NCI-H774 (cell line): ENCODE measurements at regions not wholly inside any gene's neighbourhood (a gene's known extent, or its start where the extent isn't known, plus 50 kb on each side); places are given as distances from the start of the nearest gene placed in this dataset.

Source experiments
- DNase-seq: peaks from one replicate; lab custom pipeline; 2025; lab: John Stamatoyannopoulos, UW

DNA sequence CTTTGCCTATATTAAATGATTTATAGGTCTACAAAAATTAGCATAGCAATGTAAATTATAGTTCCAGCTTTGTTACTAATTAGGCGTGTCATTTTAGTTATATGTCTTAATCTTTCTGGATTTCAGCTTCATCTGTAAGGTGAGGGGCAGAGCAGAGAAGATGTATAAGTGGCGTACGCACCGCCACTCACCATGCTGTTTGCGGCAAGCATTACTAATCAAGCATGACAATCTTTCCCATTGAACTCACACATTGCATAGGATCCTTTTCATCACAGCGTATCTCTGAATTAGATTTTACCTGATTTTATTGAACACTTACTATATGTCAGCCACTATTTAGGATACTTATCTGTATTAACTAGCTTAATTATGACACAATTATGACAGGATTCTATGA is 183.6 kb upstream of the DLGAP1 start:
- DNase-seq = no peak

DNA sequence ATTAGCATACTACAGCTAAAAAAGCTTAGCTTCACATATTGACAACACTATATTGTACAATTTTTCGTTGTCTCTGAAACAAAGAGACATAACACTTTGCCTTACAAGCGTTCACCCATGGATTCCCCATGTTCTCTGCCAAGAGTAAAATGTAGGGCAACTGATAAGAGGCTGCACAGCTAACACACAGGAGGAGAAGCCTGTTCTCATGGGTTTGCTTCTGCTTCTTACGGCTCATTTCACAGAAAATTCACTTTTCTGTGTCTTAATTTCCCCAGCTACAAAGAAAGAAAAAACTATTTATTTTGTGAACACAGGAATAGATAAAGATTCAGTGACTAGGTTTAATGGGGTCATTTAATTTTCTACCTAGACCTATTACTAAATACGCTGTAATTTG is 182.8 kb upstream of the DLGAP1 start:
- DNase-seq = no peak

DNA sequence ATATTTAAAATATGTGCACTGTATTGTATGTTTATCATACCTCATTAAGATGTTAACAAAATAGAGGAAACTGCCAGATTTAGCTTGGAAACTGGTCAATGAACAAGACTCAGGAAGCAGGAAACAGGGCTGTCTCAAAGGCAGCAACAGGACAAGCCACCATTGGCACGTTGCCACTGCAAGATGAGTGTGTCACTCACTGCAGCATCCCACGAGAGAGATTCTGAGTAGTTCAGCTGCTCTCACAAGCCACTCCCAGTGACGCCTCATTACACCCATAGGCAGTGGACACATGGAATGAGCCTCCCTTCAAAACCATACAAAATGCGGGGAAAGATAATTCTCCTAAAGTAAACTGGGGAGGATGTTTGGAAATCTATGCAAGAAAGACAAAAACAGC is 181.9 kb upstream of the DLGAP1 start:
- no peak for DNase-seq

DNA sequence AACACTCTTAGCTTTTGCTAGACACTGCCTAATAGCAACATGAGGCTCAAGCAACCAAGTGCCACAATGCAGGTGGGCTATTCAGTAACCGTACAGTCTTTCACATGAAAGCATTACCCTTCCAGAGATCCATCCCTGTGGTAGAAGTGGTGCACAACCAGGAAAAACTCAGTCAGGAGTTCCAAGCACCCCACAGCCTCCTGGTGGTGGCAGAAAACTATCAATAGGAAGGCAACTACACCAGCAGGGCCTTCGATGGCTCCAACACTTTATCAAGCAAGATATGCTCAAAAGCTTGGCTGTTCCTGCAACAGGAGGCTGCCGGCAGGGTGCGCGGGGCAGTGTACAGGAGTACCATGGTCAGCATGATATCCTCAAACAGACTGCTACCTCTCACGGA is 176.1 kb upstream of the DLGAP1 start:
- DNase-seq = no peak

DNA sequence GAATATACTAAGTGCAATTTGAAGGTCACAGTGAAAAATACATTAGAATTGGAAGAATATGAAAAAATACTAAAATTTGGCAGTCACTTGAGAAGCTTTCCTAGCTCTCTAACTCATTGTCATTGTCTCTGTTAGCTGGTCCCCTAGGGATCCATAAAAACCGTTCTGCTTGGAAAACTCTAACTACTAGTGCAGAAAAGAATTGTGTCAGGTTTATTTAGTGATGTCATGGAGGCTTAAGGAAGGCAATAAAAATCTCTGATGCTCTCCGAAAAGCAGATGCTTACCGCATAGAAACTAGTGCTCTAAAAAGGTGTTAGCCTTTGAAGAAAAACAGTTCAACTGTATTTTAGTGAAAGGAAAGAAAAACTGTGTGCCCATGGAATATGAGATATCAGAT is 150.1 kb upstream of the DLGAP1 start:
- DNase-seq = no peak

DNA sequence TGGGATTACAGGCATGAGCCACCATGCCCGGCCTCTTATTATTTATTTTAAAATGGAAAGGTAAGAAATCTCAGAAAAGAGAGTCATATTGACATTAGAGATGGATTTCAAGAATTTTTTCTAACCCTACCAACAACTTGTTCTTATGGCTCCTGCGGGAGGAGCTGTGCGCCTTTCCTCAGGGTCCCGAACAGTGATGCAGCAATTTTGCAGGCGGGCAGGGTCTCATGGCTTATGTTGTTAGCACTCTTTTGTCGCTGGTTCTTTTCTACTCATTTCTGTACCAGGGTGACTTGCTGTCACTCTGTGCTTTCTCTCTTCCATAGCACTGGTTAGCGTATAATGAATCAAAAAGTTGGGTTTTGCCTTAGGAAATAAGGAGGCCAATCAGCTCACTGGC is 148.8 kb upstream of the DLGAP1 start:
- no peak for DNase-seq

DNA sequence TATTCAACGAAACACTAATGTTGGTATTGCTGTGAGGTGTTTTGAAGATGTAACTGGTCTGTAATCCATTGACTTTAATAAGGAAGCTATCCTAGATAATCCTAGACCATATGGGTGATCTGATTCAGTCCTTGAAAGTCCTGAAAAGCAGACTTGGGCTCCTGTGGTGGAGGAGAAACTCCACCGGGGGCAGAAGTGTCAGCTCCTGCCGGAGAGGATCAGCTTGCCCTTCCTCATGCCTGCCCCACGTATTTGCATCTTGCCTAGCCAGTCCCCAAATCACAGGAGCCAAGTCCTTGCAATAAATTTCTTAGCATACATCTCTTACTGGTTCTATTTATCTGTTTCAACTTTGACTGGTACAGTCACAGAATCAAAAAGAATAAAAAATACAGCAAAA is 144.2 kb upstream of the DLGAP1 start:
- no peak for DNase-seq

DNA sequence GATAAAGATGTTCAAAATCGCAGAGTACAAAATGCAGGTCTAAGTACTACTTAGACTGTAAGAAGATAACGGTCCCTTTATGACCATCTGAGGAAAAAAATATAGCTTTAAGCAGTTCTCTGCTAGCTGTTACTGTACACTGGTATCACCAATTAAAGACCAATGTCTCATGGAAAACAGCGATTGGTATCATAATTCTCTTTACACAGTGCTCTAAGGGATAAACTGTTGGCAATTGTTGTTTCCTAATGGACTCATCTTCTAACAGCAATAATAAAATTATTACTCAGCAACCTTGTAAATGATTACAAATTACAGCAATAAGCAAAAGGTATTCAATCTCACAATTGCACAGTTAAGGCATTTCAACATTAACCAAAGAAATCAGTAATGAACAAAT is 142.2 kb upstream of the DLGAP1 start:
- DNase-seq = no peak

DNA sequence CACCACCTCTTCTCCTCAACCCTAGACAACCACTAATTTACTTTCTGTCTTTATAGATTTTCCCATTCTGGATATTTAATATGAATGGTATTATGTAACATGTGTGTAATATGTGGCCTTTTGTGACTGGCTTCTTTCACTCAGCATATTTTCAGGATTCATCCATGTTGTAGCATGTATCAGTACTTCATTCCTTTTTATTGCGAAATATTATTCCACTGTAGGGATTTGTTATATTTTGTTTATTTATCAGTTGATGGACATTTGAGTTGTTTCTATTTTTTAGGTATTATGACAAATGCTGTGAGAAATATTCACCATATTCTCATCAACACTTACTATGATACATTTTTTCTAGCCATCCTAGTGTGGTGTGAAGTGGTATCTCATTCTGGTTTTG is 138.8 kb upstream of the DLGAP1 start:
- no peak for DNase-seq

DNA sequence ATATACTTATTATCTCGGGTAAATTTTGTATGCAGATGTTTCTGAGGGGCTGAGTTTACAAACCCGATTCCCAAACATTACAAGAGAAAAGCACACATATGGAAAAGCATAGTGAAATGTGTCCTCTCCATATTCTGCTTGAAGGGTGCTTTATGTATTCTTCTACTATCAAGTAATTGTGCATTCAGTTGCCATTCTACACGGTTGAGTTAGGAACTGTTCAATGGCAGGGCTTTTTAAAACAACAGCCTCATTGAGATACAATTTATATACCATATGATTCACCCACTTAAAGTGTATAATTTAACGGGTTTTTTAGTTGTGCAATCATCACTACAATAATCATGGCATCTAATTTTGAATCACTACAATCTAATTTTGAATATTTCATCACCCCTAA is 138.4 kb upstream of the DLGAP1 start:
- DNase-seq = no peak

DNA sequence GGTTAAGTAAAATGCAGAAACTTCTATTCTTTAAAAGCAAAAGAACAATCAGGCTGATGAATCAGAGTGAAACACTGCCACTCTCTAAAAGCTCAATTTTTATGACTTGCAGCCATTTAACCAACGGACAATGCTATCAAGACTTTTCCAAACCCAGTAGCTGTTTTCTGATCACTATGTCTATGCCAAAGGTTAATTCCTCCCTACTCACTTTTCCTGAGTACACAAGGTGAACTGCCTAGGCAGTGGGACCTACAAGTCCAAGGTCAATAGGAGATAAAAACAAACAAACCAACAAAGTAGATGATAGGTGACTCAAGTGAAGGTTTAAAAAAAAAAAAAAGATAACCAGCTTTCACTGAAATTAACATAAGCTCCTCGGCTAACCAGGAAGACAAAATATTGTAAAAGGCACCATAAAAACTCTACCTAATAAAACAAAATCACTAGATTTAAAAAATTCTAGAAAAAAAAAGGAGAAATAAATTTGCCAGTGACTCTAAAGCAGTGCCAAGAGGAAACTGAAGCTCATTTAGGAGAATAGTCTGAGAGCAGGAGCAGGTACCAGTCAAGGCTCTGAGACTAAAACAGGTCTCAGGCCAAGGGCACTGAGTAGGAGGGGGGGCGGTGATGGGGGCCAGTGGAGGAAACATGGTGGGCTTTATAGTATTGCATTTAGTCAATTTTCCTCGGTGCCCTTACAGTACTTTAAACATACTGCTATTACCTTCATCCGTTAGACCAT is 134.1 kb upstream of the DLGAP1 start:
- no peak for DNase-seq

DNA sequence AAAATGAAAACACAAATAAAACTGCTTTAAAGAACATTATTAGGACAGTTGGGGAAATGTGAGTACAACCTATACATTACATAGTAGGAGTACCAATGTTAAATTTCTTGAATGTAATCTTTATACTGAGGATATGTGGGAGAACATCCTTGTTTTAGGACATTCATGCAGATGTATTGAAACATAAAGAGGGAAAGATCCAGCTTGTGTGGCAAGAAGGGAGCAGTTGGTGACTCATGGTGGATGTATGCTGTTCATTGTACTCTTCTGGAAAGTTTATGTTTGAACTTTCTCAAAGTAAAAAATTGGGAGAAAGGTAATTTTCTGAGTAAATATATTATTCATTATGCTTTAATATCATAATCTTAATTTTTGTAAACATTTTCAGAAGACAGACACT is 132.1 kb upstream of the DLGAP1 start:
- no peak for DNase-seq

DNA sequence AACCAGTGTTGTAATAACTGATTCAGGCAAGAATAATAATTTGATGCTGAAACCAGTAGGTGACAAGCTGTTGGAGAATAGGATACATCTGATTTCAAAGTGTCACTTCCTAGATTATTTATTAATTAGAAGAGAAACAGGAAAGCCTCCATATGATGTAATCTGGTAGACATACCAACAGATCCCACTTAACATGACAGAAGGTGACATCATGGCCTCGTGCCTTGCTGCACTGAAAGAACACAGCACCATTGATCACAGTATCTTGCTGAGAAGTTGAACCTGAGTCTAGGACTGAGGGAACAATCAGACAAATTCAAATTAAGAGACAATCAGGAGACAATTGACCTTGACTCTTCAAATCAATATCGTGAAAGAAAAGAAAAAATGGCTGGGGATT is 131.6 kb upstream of the DLGAP1 start:
- no peak for DNase-seq

DNA sequence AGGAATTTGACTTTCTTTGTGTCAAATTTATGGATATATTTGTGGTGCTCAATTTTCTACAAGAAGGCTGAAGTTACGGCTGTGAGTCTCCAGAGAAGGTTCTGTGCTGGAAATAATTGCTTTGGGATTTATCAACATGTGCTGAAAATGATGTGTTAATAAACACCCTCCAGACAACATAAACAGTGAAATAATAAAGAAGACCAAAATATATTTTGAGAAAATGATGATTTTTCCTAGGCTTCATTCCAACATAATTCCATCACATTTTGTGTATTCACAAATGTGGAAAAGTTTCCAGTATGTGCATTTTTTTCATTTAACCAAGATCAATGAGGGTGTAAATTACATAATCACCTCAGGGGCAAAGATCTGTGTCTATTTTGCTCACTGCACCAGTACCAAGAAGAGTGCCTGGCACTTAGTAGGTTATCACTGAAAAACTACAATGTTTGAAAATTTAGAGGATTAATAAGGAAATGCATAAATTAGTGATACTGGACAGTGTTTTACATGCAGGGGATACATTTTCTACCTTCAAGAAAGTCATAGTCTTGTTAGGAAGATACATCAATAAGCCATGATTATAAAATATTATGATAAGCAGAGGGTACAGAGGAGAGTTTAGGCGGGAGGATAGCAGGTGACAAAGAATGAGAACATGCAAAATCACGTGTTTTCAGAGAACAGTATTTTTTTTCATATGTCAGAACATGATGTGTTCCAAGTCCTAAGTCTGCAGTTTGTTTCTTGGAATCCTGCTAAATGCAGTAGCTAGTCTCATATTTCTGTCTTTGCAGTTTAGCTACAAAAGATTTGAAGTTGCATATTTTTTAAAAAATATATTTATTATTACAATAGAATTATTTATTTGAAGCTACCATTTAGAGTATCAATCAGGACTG is 127.6 kb upstream of the DLGAP1 start:
- no peak for DNase-seq

DNA sequence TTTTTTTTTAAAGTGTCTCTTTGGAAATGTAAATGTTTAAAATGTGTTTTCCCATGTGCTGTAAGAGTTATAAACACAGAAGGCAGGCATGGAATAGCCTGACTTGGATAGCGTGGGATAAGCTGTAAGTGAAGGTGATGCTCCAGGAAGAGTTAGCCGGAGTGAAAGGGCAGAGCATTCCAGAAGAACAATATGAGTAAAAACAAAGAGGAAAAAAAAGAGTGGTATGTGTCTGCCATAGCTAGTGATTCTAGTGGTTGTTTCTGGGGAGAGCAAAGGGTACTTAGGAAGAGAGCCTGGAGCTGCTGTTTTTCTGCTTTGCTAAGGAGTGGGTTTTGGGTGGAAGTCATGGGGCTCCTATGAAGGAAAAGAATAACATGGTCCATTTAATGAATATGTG is 126.9 kb upstream of the DLGAP1 start:
- DNase-seq = no peak

DNA sequence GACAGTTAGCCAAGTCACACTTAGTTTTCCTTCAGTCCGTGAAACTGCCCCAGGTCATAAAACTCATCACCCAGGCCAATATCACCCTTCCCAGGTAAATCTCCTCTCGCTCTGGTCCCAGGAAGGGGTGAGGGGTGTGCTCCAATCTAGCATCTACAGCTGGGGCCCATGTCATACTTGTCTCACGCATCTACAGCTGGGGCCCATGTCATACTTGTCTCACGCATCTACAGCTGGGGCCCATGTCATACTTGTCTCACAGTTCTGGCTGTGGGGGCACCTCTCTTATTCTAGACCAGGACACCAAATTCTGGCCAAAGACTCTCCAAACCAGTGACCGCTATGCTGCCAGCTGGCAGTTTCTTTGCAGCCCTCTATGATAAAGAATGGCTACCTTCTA is 123.3 kb upstream of the DLGAP1 start:
- DNase-seq = no peak

DNA sequence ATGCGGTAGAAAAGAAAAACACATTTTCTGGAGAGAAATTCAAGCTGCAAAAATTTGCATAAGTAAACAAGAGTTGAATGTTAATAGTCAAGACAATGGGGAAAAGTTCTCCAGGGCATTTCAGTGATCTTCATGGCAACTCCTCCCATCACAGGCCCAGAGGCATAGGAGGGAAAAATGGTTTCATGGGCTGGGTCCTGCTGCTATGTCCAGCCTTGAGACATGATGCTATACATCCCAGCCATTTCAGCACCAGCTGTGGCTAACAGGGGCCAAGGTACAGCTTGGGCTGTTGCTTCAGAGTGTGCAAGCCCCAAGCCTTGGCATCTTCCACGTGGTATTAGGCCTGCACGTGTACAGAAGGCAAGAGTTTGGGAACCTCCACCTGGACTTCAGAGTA is 118.6 kb upstream of the DLGAP1 start:
- DNase-seq = no peak

DNA sequence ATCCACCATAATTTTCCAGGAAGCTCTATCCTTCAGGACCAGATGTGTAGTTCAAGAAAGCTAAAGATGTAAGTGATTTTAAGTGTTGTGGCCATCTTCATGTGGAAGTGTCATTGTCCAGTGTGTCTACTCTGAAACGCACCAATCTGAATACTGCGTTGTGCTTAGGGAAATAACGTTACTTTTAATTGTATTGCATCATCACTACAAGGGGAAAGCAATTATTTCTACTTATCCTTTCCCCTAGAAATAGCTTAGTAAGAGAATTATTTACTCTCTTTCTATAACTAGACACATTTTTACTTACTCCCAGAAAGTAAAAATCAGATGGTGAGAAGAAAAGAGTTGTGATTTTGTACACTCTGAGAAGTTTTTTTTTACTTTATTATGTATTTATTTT is 102.4 kb upstream of the DLGAP1 start:
- DNase-seq = no peak

DNA sequence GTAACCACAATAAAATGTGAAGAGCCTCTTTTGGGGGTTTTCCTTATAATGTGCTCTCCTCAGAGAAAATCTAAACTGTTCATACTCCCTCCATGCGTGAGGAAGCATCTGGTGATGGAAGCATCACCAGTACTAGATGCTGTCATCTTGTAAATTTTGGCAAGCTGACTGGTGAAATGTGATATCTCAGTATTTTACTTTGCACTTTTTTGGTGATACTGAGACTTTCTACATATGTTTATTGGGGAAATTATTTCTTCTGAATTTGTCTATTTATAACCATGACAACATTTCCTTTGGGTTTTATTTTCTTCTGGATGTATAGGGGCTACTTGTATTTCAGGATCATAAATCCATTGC is 95.9 kb upstream of the DLGAP1 start:
- no peak for DNase-seq

DNA sequence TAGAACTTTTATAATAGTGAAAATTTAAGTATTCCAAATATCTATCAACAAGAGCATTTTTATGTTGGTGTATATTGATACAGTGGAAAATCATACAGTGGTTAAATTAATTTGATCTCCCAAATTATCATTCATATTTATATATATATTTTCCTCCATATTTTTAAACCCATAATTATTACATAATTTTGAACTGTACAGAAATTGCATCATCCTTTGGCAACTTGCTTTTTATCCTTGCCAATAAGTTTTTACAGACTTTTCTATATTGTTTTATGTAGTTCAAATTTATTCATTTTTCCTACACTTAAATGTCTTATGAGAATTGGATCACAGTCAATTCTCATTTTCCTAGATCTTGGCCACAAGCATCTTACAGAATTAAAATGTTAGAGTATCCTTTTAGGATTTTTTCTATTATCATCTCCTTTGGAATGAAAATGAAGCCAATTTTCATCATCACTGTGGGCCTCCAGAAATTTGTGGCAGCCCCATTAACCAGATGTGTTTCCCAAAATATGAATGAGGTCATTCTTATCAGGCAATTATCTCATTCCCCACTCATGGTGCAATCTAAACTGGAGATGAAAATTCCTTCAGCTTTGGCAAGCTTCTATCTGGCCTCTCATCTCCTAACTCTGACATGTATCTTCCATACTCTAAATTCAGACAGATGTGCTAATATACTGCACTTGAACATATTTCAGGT is 94.2 kb upstream of the DLGAP1 start:
- DNase-seq = no peak

DNA sequence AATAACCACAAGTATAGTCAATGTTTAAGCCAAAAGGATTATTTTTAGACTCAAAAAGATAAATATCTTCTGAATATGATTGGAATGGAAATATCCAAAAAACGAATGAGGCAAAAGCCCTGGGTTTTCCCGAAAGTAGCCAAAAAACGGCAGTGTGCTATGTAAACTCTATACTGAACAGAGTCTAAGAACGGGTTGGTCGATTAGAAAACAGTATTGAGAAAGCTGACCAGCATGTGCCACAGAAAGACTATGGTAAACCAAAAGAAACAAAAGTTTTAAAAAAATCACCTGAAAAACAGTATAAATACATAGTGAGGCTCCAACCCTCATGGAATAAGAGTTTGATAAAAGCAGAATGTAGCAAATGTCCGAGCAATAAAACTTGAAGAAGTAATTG is 92.0 kb upstream of the DLGAP1 start:
- no peak for DNase-seq

DNA sequence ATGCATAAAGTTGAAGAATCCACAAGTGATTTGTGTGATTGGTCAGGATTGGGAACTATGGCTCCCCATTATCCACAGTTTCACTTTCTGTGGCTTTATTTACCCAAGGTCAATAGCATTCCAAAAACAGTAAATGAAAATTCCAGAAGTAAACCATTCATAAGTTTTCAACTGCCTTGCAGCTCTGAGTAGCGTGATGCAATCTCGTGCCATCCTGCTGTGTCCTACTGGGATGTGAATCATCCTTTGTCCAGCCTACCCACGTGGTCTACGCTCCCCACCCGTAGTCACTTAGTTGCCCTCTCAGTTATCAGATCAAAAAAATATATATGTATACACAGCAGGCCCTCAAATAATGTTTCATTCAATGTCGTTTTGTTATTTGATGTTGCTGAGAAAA is 89.0 kb upstream of the DLGAP1 start:
- no peak for DNase-seq

DNA sequence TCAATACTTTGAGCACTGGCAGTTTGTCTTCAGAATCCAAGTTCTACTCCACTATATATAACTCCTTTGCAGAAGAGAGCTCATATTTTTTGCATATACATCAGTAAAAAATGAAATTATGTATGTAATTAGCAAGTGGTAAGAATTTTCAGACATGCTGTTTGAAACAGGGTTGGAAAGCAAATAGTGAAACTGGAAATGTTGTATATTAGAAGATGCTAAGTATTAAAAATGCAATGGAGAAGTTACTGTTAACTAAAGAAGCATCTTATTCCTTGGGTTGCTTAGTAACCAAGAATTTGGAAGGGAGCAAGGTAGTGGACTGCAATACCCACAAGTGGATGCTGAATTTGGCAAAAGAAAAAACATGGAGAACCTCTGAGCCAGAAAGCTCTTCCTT is 88.6 kb upstream of the DLGAP1 start:
- no peak for DNase-seq
